CD4-positive, alpha-beta T cell treated with Interleukin-21 for 1 hour (primary cell): ENCODE measurements at regions not wholly inside any gene's neighbourhood (a gene's known extent, or its start where the extent isn't known, plus 50 kb on each side); places are given as distances from the start of the nearest gene placed in this dataset.
"Not testable (repeated sequence)": the region's sequence is repeated elsewhere in the genome, so short reads cannot be mapped to it uniquely, and the experiment has no call there.

Source experiments
- DNase-seq: peaks from one replicate; pipeline ENCODE4 v3.0.0-alpha.2; 2020

GRCh38 chr22:46040471-46041465, 63.8 kb upstream of the WNT7B start:
- DNase-seq: no peak

GRCh38 chr22:46041642-46042041, 64.7 kb upstream of the WNT7B start:
- no peak for DNase-seq

GRCh38 chr22:46042786-46043185, 65.8 kb upstream of the WNT7B start:
- DNase-seq: no peak

- DNase-seq: no peak
Observed at GRCh38 chr22:46043339-46043738, 66.4 kb upstream of the WNT7B start.

- DNase-seq: peak; percentile 20
Observed at GRCh38 chr22:46043816-46044620, 67.1 kb upstream of the WNT7B start.

GRCh38 chr22:46044621-46045458, 67.9 kb upstream of the WNT7B start:
- DNase-seq: peak; percentile 26

GRCh38 chr22:46045459-46046298, 68.7 kb upstream of the WNT7B start:
- no peak for DNase-seq

- DNase-seq: no peak
Observed at GRCh38 chr22:46046299-46046685, 69.3 kb upstream of the WNT7B start.

- DNase-seq: no peak
Observed at GRCh38 chr22:46047226-46047625, 70.3 kb upstream of the WNT7B start.

- DNase-seq: no peak
Observed at GRCh38 chr22:46047841-46048595, 71.1 kb upstream of the WNT7B start.

- DNase-seq: not testable (repeated sequence)
Observed at GRCh38 chr22:46048661-46049060, 71.7 kb upstream of the WNT7B start.

GRCh38 chr22:46049726-46050450, 72.9 kb upstream of the WNT7B start:
- DNase-seq: no peak

GRCh38 chr22:46050451-46050845, 73.5 kb upstream of the WNT7B start:
- DNase-seq: no peak

- no peak for DNase-seq
Observed at GRCh38 chr22:46050916-46051614, 74.1 kb upstream of the WNT7B start.

- DNase-seq: no peak
Observed at GRCh38 chr22:46051646-46052045, 74.7 kb upstream of the WNT7B start.

GRCh38 chr22:46052331-46052771, 75.4 kb upstream of the WNT7B start:
- no peak for DNase-seq

- DNase-seq: no peak
Observed at GRCh38 chr22:46052801-46053562, 76.0 kb upstream of the WNT7B start.

- DNase-seq: peak; percentile 63
Observed at GRCh38 chr22:46053563-46054090, 76.7 kb upstream of the WNT7B start.
